ENCODE measurements at regions not wholly inside any gene's neighbourhood (a gene's known extent, or its start where the extent isn't known, plus 50 kb on each side); places are given as distances from the start of the nearest gene placed in this dataset.
A peak's percentile ranks its signal among the peaks of the same experiment; 100 is the strongest.

GRCh38 chr6:157756708-157757429 is 66.2 kb upstream of the SNX9 start:
- peak; percentile 91 for DNase-seq (ENCODE audit: low spot score)

- DNase-seq (ENCODE audit: low spot score), result no peak
Measured at GRCh38 chr6:157757430-157758403, 65.3 kb upstream of the SNX9 start.

- DNase-seq (ENCODE audit: low spot score), result no peak
Measured at GRCh38 chr6:157758516-157759023, 64.5 kb upstream of the SNX9 start.

GRCh38 chr6:157759028-157759427 is 64.0 kb upstream of the SNX9 start:
- DNase-seq (ENCODE audit: low spot score), result no peak

- no peak for DNase-seq (ENCODE audit: low spot score)
Measured at GRCh38 chr6:157760137-157760536, 62.9 kb upstream of the SNX9 start.

- DNase-seq (ENCODE audit: low spot score), result no peak
Measured at GRCh38 chr6:157760589-157761330, 62.3 kb upstream of the SNX9 start.

- no peak for DNase-seq (ENCODE audit: low spot score)
Measured at GRCh38 chr6:157761331-157761921, 61.6 kb upstream of the SNX9 start.

GRCh38 chr6:157761926-157762325 is 61.1 kb upstream of the SNX9 start:
- DNase-seq (ENCODE audit: low spot score), result no peak

GRCh38 chr6:157762636-157763035 is 60.4 kb upstream of the SNX9 start:
- no peak for DNase-seq (ENCODE audit: low spot score)

- DNase-seq (ENCODE audit: low spot score), result no peak
Measured at GRCh38 chr6:157763129-157763903, 59.7 kb upstream of the SNX9 start.

GRCh38 chr6:157763904-157764177 is 59.2 kb upstream of the SNX9 start:
- no peak for DNase-seq (ENCODE audit: low spot score)

GRCh38 chr6:157764178-157765068 is 58.6 kb upstream of the SNX9 start:
- DNase-seq (ENCODE audit: low spot score), result peak; percentile 85

GRCh38 chr6:157766901-157767774 is 55.9 kb upstream of the SNX9 start:
- no peak for DNase-seq (ENCODE audit: low spot score)

GRCh38 chr6:157767775-157768156 is 55.3 kb upstream of the SNX9 start:
- no peak for DNase-seq (ENCODE audit: low spot score)

GRCh38 chr6:157768304-157768703 is 54.7 kb upstream of the SNX9 start:
- no peak for DNase-seq (ENCODE audit: low spot score)

- no peak for DNase-seq (ENCODE audit: low spot score)
Measured at GRCh38 chr6:157768863-157769551, 54.0 kb upstream of the SNX9 start.

GRCh38 chr6:157769776-157770426 is 53.1 kb upstream of the SNX9 start:
- no peak for DNase-seq (ENCODE audit: low spot score)

- DNase-seq (ENCODE audit: low spot score), result no peak
Measured at GRCh38 chr6:157770946-157771345, 52.1 kb upstream of the SNX9 start.

Data from pons (tissue), 1 donor.